ENCODE measurements at regions not wholly inside any gene's neighbourhood (a gene's known extent, or its start where the extent isn't known, plus 50 kb on each side); places are given as distances from the start of the nearest gene placed in this dataset.

DNA sequence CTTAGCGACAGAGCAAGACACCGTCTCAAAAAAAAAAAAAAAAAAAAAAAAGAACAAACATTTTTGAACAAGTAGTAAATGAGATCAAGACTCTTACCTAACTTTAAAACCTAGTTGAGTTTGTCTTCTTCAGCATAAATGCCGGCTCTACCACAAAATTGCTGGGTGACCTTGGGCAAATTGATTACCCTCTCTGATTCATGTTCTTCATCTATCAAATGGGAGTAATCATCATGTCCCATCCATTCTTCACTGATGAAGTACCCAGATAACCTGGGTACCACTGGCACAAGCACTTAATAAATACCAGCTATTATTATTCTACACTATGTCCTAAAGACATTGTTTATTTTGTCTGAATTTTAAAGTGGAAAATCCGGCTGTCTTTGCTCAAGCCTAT is 96.3 kb downstream of the ATPSCKMT start:
- no peaks in the 10 kb centered on the region for H3K27me3 ChIP-seq (ENCODE audit: insufficient read depth, low read depth)
- H3K79me2 ChIP-seq (ENCODE audit: insufficient read depth, low read depth), result no peaks in the 10 kb centered on the region
- H3K4me2 ChIP-seq, result no peak overlapping the region
- no peak overlapping the region for H3K4me3 ChIP-seq (IDR thresholded peaks at IDR 0.05; ENCODE audit: insufficient read depth, low read depth, low read length)
- no peaks in the 10 kb centered on the region for H4K20me1 ChIP-seq (ENCODE audit: insufficient read depth)
- no peaks in the 10 kb centered on the region for H3K4me1 ChIP-seq (ENCODE audit: low read depth, poor library complexity, severe bottlenecking)
- no peak overlapping the region for H3K9ac ChIP-seq
- H2AFZ ChIP-seq (ENCODE audit: low read depth), result no peak overlapping the region
- no peaks in the 10 kb centered on the region for H3K36me3 ChIP-seq (ENCODE audit: insufficient read depth)
- no peak overlapping the region for H3K27ac ChIP-seq
- TF ChIP-seq, protein P1, sequence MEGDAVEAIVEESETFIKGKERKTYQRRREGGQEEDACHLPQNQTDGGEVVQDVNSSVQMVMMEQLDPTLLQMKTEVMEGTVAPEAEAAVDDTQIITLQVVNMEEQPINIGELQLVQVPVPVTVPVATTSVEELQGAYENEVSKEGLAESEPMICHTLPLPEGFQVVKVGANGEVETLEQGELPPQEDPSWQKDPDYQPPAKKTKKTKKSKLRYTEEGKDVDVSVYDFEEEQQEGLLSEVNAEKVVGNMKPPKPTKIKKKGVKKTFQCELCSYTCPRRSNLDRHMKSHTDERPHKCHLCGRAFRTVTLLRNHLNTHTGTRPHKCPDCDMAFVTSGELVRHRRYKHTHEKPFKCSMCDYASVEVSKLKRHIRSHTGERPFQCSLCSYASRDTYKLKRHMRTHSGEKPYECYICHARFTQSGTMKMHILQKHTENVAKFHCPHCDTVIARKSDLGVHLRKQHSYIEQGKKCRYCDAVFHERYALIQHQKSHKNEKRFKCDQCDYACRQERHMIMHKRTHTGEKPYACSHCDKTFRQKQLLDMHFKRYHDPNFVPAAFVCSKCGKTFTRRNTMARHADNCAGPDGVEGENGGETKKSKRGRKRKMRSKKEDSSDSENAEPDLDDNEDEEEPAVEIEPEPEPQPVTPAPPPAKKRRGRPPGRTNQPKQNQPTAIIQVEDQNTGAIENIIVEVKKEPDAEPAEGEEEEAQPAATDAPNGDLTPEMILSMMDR (conservative IDR thresholded peaks at IDR 0.05; ENCODE audit: low read depth, low read length), result no peak

DNA sequence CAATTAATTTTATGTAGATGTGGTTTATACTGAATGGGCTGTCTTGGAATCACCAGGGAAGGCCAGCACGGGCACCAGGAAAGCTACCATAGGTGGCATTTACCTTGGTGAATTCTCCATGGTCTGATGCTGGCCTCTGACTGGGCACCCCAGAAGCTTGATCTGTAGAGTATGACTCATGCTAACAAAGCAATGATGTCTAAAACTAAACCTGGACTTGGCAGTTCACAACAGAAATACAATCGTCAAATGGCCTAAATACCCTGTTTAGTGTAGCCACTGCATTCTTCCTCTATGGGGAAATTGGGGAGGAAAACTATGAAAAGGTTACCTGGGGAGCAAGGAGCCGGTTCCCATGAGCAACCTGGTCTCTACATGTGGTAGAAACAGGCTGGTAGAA is 98.0 kb downstream of the ATPSCKMT start:
- no peaks in the 10 kb centered on the region for H3K79me2 ChIP-seq (ENCODE audit: insufficient read depth, low read depth)
- no peaks in the 10 kb centered on the region for H4K20me1 ChIP-seq (ENCODE audit: insufficient read depth)
- H3K27me3 ChIP-seq (ENCODE audit: insufficient read depth, low read depth), result no peaks in the 10 kb centered on the region
- no peaks in the 10 kb centered on the region for H3K36me3 ChIP-seq (ENCODE audit: insufficient read depth)
- TF ChIP-seq, protein P1 (conservative IDR thresholded peaks at IDR 0.05; ENCODE audit: low read depth, low read length), result no peak
- H3K9ac ChIP-seq, result no peak overlapping the region
- no peak overlapping the region for H3K4me2 ChIP-seq
- H3K27ac ChIP-seq, result no peak overlapping the region
- no peak overlapping the region for H2AFZ ChIP-seq (ENCODE audit: low read depth)
- H3K4me1 ChIP-seq (ENCODE audit: low read depth, poor library complexity, severe bottlenecking), result no peaks in the 10 kb centered on the region
- H3K4me3 ChIP-seq (IDR thresholded peaks at IDR 0.05; ENCODE audit: insufficient read depth, low read depth, low read length), result no peak overlapping the region

DNA sequence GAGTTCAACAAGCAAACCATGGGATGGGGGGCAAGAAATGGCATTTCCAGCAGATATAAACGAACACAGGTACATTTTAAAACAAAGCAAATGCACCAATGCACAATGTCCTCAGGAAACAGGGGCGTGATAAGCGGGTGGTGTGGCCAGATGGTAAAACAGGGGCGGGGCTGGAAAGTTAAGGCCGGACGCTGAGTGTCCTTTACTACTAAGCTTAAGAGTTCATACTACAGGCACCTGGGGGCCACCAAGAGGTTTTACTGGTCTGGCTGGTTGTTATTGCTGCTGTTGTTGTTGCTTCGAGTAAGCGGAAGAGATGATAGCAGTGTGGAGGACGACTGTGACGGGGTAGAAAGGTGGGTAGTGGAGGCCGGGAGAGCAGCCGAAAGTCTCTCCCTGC is 99.8 kb downstream of the ATPSCKMT start:
- Histone ChIP-seq H3K36me3 (ENCODE audit: insufficient read depth) (no peaks in the 10 kb centered on the region), H3K9ac (no peak overlapping the region), H3K27me3 (ENCODE audit: insufficient read depth, low read depth) (no peaks in the 10 kb centered on the region), H3K27ac (no peak overlapping the region), H3K4me2 (no peak overlapping the region), H3K4me3 (IDR thresholded peaks at IDR 0.05; ENCODE audit: insufficient read depth, low read depth, low read length) (no peak overlapping the region), H3K4me1 (ENCODE audit: low read depth, poor library complexity, severe bottlenecking) (no peaks in the 10 kb centered on the region), H4K20me1 (ENCODE audit: insufficient read depth) (no peaks in the 10 kb centered on the region), H3K79me2 (ENCODE audit: insufficient read depth, low read depth) (no peaks in the 10 kb centered on the region), H2AFZ (ENCODE audit: low read depth) (no peak overlapping the region)
- TF ChIP-seq, protein P1 (conservative IDR thresholded peaks at IDR 0.05; ENCODE audit: low read depth, low read length), result no peak

DNA sequence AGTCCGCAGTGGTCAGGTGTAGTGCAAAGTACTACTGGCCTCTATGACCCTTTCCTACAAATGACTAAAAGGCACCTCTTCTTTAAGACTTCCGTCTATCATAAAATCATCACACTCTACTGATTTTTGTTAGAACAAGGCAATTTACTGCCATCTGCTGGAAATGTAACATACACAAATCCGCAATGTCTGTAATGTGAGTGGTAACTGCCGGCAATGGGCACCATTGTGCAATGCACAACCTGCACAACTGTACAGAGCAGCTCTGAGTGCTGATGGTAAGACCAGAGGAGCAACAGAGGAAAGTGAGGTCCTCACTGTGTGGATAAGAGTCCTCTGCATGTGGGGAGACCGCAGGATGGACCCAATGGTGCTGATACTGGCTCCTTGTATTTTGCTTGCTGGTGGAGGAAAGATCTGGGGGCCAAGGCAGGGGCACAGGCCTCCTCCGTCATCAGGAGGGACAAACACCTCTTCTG is 103.7 kb downstream of the ATPSCKMT start:
- TF ChIP-seq, protein P1 (conservative IDR thresholded peaks at IDR 0.05; ENCODE audit: low read depth, low read length), result peak; percentile 72
- no peak overlapping the region for H2AFZ ChIP-seq (ENCODE audit: low read depth)
- no peaks in the 10 kb centered on the region for H3K27me3 ChIP-seq (ENCODE audit: insufficient read depth, low read depth)
- no peaks in the 10 kb centered on the region for H3K4me1 ChIP-seq (ENCODE audit: low read depth, poor library complexity, severe bottlenecking)
- no peaks in the 10 kb centered on the region for H4K20me1 ChIP-seq (ENCODE audit: insufficient read depth)
- no peak overlapping the region for H3K9ac ChIP-seq
- H3K27ac ChIP-seq, result no peak overlapping the region
- no peaks in the 10 kb centered on the region for H3K79me2 ChIP-seq (ENCODE audit: insufficient read depth, low read depth)
- no peak overlapping the region for H3K4me2 ChIP-seq
- no peak overlapping the region for H3K4me3 ChIP-seq (IDR thresholded peaks at IDR 0.05; ENCODE audit: insufficient read depth, low read depth, low read length)
- H3K36me3 ChIP-seq (ENCODE audit: insufficient read depth), result no peaks in the 10 kb centered on the region
